K562 (cell line): ENCODE measurements at regions not wholly inside any gene's neighbourhood (a gene's known extent, or its start where the extent isn't known, plus 50 kb on each side); places are given as distances from the start of the nearest gene placed in this dataset.

Source experiments
- ATAC-seq: fragments of 200-7000 bp; cut with Tn5 transposase; 3 replicates; pipeline ENCODE4 v1.9.1; 2020; ENCODE audit warnings: moderate library complexity
- BruUV-seq: library from RNA; stranded (reverse); fragments of 400-500 nt; replicated peaks from 2 replicates; lab custom pipeline; 2021; lab: Mats Ljungman, UMichigan
- CTCF ChIA-PET: fragments of 300-600 bp; formaldehyde crosslinking; extraction: SDS; loops from one replicate; lab custom pipeline; 2021; ENCODE audit warnings: low intra/inter-chr PET ratio; lab: Yijun Ruan, JAX
- POLR2A ChIA-PET: fragments of 300-600, 350-650 bp; sonication (Branson Sonifier 250); formaldehyde crosslinking; extraction: SDS; loops from one replicate; lab custom pipeline; 2021; ENCODE audit warnings: antibody characterized with exemption, inconsistent platforms; lab: Yijun Ruan, JAX
- DNase-seq, 4 experiments: peaks; one replicate each; pipeline versions ENCODE4 v3.0.0 to v3.0.0-alpha.2; 2011 to 2018; ENCODE audit warnings: low spot score in 3 of 4, mixed read lengths in 3 of 4; ENCODE audit errors: extremely low read depth in 1 of 4
- FAIRE-seq: peaks from 2 replicates; lab custom pipeline; 2011; peaks lifted over from hg19 to GRCh38; lab: Jason Lieb, UNC
- H2AFZ ChIP-seq: 2 replicates; pipeline ENCODE4 v1.6.0; 2011; ENCODE audit warnings: low read depth, low read length, control low read depth, inconsistent platforms
- H3K27ac ChIP-seq: fragments of 200-600 bp; 3 replicates; pipeline ENCODE4 v1.8.0; 2011; ENCODE audit warnings: low read depth, mild to moderate bottlenecking, control low read depth, inconsistent platforms, low read length, moderate library complexity, mixed read lengths; ENCODE audit errors: extremely low read depth
- H3K27me3 ChIP-seq, 2 experiments: fragments of 300-600 bp in 1 of 2; 2 replicates in 1 of 2; 3 replicates in 1 of 2; pipeline versions ENCODE4 v1.6.0 to v1.8.0; 2011; ENCODE audit warnings: inconsistent platforms in 2 of 2, low read length in 2 of 2, mild to moderate bottlenecking in 1 of 2, mixed read lengths in 1 of 2, moderate library complexity in 1 of 2; ENCODE audit not compliant: control insufficient read depth in 2 of 2, insufficient read depth in 2 of 2
- H3K36me3 ChIP-seq: fragments of 300-600 bp; 3 replicates; pipeline ENCODE4 v1.8.0; 2011; ENCODE audit warnings: mild to moderate bottlenecking, low read length, inconsistent platforms; ENCODE audit not compliant: control insufficient read depth, insufficient read depth
- H3K4me1 ChIP-seq, 2 experiments: fragments of 200-600 bp in 1 of 2; replicated peaks in 1 of 2; 2 replicates in 1 of 2; 3 replicates in 1 of 2; pipeline versions ENCODE4 v1.5.1 to v1.8.0; 2011; ENCODE audit warnings: inconsistent platforms in 2 of 2, low read length in 2 of 2, mild to moderate bottlenecking in 1 of 2, mixed read lengths in 1 of 2, moderate library complexity in 1 of 2; ENCODE audit not compliant: control insufficient read depth in 2 of 2, insufficient read depth in 2 of 2
- H3K4me2 ChIP-seq: 2 replicates; pipeline ENCODE4 v1.6.1; 2011; ENCODE audit warnings: low read length, control low read depth, inconsistent platforms, mixed read lengths; ENCODE audit not compliant: insufficient read depth
- H3K4me3 ChIP-seq: fragments of 200-600 bp; sonication (generic), shearing (Covaris generic); 2 replicates; pipeline ENCODE4 v1.5.1; 2016; ENCODE audit warnings: control low read depth, inconsistent platforms
- H3K79me2 ChIP-seq: fragments of 200-600 bp; 3 replicates; pipeline ENCODE4 v1.8.0; 2011; ENCODE audit warnings: low read length, inconsistent platforms; ENCODE audit not compliant: control insufficient read depth, insufficient read depth
- H3K9ac ChIP-seq, 2 experiments: 2 replicates each; pipeline versions ENCODE4 v1.6.0 to v1.6.1; 2011; ENCODE audit warnings: low read depth in 2 of 2, low read length in 2 of 2, control low read depth in 1 of 2, inconsistent platforms in 1 of 2, mild to moderate bottlenecking in 1 of 2, mixed read lengths in 1 of 2; ENCODE audit not compliant: insufficient read depth in 1 of 2
- H3K9me1 ChIP-seq: one replicate; pipeline ENCODE4 v1.6.0; 2011; ENCODE audit warnings: inconsistent platforms, mild to moderate bottlenecking, low read length, moderate library complexity; ENCODE audit not compliant: control insufficient read depth, insufficient read depth
- H3K9me3 ChIP-seq: replicated peaks from 2 replicates; pipeline ENCODE4 v1.5.1; 2011; ENCODE audit warnings: low read depth, low read length, inconsistent platforms; ENCODE audit not compliant: control insufficient read depth, insufficient read depth
- H4K20me1 ChIP-seq: replicated peaks from 2 replicates; pipeline ENCODE4 v1.6.1; 2011; ENCODE audit warnings: low read length, inconsistent platforms, mixed read lengths; ENCODE audit not compliant: control insufficient read depth, insufficient read depth
- CHD4 ChIP-seq: fragments of 200-600 bp; sonication (generic); IDR thresholded peaks from 3 replicates; pipeline ENCODE4 v1.6.1; 2012; ENCODE audit warnings: low read depth, mild to moderate bottlenecking, mixed read lengths, low read length, inconsistent platforms; ENCODE audit not compliant: insufficient read depth, insufficient replicate concordance, poor library complexity, severe bottlenecking
- ETV5 ChIP-seq: sonication (generic); formaldehyde crosslinking; IDR thresholded peaks from 2 replicates; pipeline ENCODE4 v1.4.0; 2020; ENCODE audit warnings: low read depth, mild to moderate bottlenecking, missing genetic modification reagents
- EWSR1 ChIP-seq: fragments of 450-650 bp; IDR thresholded peaks from 2 replicates; pipeline ENCODE4 v1.6.1; 2018; ENCODE audit warnings: borderline replicate concordance, mild to moderate bottlenecking, low read depth, moderate library complexity; ENCODE audit not compliant: partially characterized antibody
- KLF16 ChIP-seq: IDR thresholded peaks from 2 replicates; pipeline ENCODE4 v1.6.1; 2016; ENCODE audit warnings: antibody characterized with exemption
- MYBL2 ChIP-seq, 2 experiments: fragments of 450-650 bp in 1 of 2; sonication (generic) in 1 of 2; formaldehyde crosslinking in 1 of 2; IDR thresholded peaks; 2 replicates each; pipeline versions ENCODE4 v1.6.1 to v1.8.1; 2017 to 2022; ENCODE audit warnings: borderline replicate concordance in 1 of 2, inconsistent platforms in 1 of 2, low read depth in 1 of 2, mild to moderate bottlenecking in 1 of 2, missing genetic modification reagents in 1 of 2, moderate library complexity in 1 of 2
- RAD51 ChIP-seq: fragments of 450-650 bp; IDR thresholded peaks from 2 replicates; pipeline ENCODE4 v1.7.1; 2016; ENCODE audit warnings: low read depth, mild to moderate bottlenecking, borderline replicate concordance
- TEAD4 ChIP-seq, 2 experiments: sonication (generic) in 1 of 2; formaldehyde crosslinking in 1 of 2; IDR thresholded peaks; 2 replicates each; pipeline versions ENCODE4 v1.6.1 to v1.8.0; 2012 to 2022; ENCODE audit warnings: borderline replicate concordance in 1 of 2, inconsistent platforms in 1 of 2, low read length in 1 of 2, mild to moderate bottlenecking in 1 of 2, missing genetic modification reagents in 1 of 2
- in situ Hi-C: fragments of 300-500 bp; cut with MboI; formaldehyde crosslinking; loops from 4 replicates; pipeline ENCODE4 v1.15.0; 2018; ENCODE audit warnings: inconsistent platforms, mixed read lengths
- intact Hi-C: fragments of 100-400 bp; cut with micrococcal nuclease; formaldehyde crosslinking; loops from 2 replicates; pipeline ENCODE4 v1.14.2; 2022

- no peaks in the 10 kb centered on the region for H3K27me3 ChIP-seq
- H3K9me1 ChIP-seq = no peaks in the 10 kb centered on the region
- DNase-seq (no peak), FAIRE-seq (no peak), ATAC-seq (no peak)
- CTCF ChIA-PET = no interaction called here
- no peaks in the 10 kb centered on the region for H3K79me2 ChIP-seq
- H4K20me1 ChIP-seq = no peaks in the 10 kb centered on the region
- H3K27ac ChIP-seq = no peak overlapping the region
- no peaks in the 10 kb centered on the region for H3K4me1 ChIP-seq
- H3K9ac ChIP-seq = no peak overlapping the region
- POLR2A ChIA-PET = no interaction called here
- BruUV-seq = no TSS peak
- no peaks in the 10 kb centered on the region for H3K36me3 ChIP-seq
- no peak overlapping the region for H3K4me2 ChIP-seq
- in situ Hi-C loops (no loop called here), intact Hi-C loops (no loop called here)
- no peak overlapping the region for H3K4me3 ChIP-seq
- TF ChIP-seq CHD4 (no peak), KLF16 (no peak), TEAD4 (IDR thresholded peaks at IDR 0.05; ENCODE audit: low read length) (no peak), TEAD4 (CRISPR knock-in tag; IDR thresholded peaks at IDR 0.05; ENCODE audit: borderline replicate concordance) (no peak), ETV5 (CRISPR knock-in tag) (no peak), MYBL2 (IDR thresholded peaks at IDR 0.05; ENCODE audit: low read depth) (no peak), MYBL2 (CRISPR knock-in tag; IDR thresholded peaks at IDR 0.05; ENCODE audit: borderline replicate concordance) (no peak), EWSR1 (no peak), RAD51 (no peak)
- no peaks in the 10 kb centered on the region for H3K9me3 ChIP-seq
- H2AFZ ChIP-seq = no peak overlapping the region
These were observed 104.4 kb upstream of the CBLN2 start for GRCh38 chr18:72648481-72648960.
